Fibroblast of mammary gland (primary cell): ENCODE measurements at regions not wholly inside any gene's neighbourhood (a gene's known extent, or its start where the extent isn't known, plus 50 kb on each side); places are given as distances from the start of the nearest gene placed in this dataset.

Experiments used
- DNase-seq: peaks from one replicate; pipeline ENCODE4 v3.0.0-alpha.2; 2010; ENCODE audit warnings: low read depth
- H3K4me3 ChIP-seq: 2 replicates; pipeline ENCODE4 v1.5.1; 2011; ENCODE audit warnings: low read depth, mild to moderate bottlenecking, low read length, moderate library complexity; ENCODE audit not compliant: control insufficient read depth
- CTCF ChIP-seq: conservative IDR thresholded peaks from 2 replicates; pipeline ENCODE4 v1.5.1; 2011; ENCODE audit warnings: low read depth, low read length, inconsistent platforms; ENCODE audit not compliant: control insufficient read depth, insufficient read depth

- TF ChIP-seq CTCF: peak; percentile 20
- H3K4me3 ChIP-seq: no peak overlapping the region
- DNase-seq: no peak
These were observed 260.7 kb upstream of the ECI2 start for GRCh38 chr6:4396044-4396443.

DNA sequence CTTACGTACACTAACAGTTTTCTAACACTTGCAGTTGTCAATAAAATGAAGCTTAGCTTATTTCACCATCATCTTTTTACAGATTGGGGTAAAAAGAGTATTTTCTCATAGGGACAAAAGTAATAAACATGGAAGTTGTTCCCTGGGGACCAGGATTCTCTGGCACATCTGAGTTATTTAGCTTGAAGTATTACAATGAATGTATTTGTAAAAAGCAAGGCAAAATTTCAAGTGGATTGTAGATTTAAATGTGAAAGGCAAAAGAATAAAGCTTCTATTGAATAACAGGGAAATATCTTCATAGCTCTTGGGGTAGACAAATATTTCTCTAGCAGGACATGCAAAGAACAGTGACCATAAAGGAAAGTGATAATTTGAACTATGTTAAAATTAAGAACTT, 260.0 kb upstream of the ECI2 start:
- H3K4me3 ChIP-seq: no peak overlapping the region
- no peak for DNase-seq
- no peak for TF ChIP-seq CTCF

GRCh38 chr6:4394786-4395185, 259.4 kb upstream of the ECI2 start:
- DNase-seq: no peak
- TF ChIP-seq CTCF: no peak
- H3K4me3 ChIP-seq: no peak overlapping the region

DNA sequence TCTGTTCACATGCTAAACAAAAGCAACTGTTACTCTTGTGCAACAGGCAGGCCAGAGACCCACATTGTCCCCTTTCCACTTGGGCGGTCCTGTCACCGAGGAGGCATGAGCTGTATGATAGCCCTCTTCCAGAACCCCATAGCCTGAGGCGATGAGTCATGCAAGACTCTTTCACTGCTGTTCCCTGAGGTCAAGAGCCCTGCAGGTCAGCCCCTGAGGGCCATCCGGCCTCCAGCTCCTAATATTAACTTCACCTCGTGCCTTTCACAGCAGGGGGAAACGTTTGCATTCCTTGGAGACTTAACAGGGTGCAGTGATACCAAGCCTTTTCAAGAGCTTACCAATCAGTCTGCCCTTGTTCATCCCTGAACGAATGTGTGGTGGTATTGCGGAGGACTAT, 253.3 kb upstream of the ECI2 start:
- TF ChIP-seq CTCF: no peak
- DNase-seq: no peak

DNA sequence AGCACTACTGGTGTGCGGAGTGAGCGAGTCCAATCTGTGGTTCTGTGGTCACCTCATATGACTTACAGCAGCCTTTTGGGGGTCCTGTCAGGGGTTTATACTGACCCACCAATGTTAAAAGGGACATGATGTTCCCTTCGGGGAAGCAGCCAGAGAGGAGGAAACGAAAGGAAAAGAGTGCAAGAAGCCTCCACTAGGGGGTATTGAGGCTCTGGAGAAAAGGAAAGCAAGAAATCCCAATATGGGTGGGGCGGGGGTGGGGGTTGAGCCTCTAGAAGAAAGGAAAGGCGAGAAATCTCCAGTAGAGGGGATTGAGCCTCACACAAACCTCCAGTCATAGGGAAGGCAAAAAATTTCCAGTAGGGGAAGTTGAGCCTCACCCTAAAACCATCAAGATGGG, 249.3 kb upstream of the ECI2 start:
- no peak for TF ChIP-seq CTCF
- no peak for DNase-seq

More for the DNA sequence above, 253.3 kb upstream of the ECI2 start:
- H3K4me3 ChIP-seq: no peak overlapping the region

GRCh38 chr6:4383910-4384638, 248.7 kb upstream of the ECI2 start:
- DNase-seq: peak; percentile 28
- TF ChIP-seq CTCF: no peak
- no peak overlapping the region for H3K4me3 ChIP-seq

More for the DNA sequence above, 249.3 kb upstream of the ECI2 start:
- no peak overlapping the region for H3K4me3 ChIP-seq

GRCh38 chr6:4382362-4382853, 247.0 kb upstream of the ECI2 start:
- H3K4me3 ChIP-seq: no peak overlapping the region
- no peak for TF ChIP-seq CTCF
- no peak for DNase-seq
